Fibroblast of mammary gland (primary cell): ENCODE measurements at regions not wholly inside any gene's neighbourhood (a gene's known extent, or its start where the extent isn't known, plus 50 kb on each side); places are given as distances from the start of the nearest gene placed in this dataset.

Experiments used
- DNase-seq: peaks from one replicate; pipeline ENCODE4 v3.0.0-alpha.2; 2010; ENCODE audit warnings: low read depth
- H3K4me3 ChIP-seq: 2 replicates; pipeline ENCODE4 v1.5.1; 2011; ENCODE audit warnings: low read depth, mild to moderate bottlenecking, low read length, moderate library complexity; ENCODE audit not compliant: control insufficient read depth
- TF ChIP-seq, protein P1 (sequence below): conservative IDR thresholded peaks from 2 replicates; pipeline ENCODE4 v1.5.1; 2011; ENCODE audit warnings: low read depth, low read length, inconsistent platforms; ENCODE audit not compliant: control insufficient read depth, insufficient read depth

DNA sequence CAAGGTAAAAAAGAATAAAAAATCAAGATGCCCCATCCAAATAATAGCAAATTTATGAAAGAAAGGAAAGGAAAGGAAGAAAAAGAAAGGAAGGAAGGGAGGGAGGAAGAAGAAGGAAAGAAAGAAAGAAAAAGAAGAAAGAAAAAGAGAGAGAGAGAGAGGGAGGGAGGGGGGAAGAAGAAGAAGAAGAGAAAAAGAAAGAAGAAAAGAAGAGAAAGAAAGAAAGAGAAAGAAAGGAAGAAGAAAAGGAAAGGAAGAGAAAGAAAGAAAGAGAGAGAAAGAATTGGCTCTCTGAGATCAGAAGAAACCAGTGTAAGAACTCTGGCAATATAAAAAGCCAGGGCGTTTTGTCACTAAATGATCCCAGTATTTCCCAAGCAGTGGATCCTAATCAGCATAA is 401.7 kb downstream of the EPHA7 start:
- TF ChIP-seq, protein P1, sequence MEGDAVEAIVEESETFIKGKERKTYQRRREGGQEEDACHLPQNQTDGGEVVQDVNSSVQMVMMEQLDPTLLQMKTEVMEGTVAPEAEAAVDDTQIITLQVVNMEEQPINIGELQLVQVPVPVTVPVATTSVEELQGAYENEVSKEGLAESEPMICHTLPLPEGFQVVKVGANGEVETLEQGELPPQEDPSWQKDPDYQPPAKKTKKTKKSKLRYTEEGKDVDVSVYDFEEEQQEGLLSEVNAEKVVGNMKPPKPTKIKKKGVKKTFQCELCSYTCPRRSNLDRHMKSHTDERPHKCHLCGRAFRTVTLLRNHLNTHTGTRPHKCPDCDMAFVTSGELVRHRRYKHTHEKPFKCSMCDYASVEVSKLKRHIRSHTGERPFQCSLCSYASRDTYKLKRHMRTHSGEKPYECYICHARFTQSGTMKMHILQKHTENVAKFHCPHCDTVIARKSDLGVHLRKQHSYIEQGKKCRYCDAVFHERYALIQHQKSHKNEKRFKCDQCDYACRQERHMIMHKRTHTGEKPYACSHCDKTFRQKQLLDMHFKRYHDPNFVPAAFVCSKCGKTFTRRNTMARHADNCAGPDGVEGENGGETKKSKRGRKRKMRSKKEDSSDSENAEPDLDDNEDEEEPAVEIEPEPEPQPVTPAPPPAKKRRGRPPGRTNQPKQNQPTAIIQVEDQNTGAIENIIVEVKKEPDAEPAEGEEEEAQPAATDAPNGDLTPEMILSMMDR, result no peak
- no peak overlapping the region for H3K4me3 ChIP-seq

DNA sequence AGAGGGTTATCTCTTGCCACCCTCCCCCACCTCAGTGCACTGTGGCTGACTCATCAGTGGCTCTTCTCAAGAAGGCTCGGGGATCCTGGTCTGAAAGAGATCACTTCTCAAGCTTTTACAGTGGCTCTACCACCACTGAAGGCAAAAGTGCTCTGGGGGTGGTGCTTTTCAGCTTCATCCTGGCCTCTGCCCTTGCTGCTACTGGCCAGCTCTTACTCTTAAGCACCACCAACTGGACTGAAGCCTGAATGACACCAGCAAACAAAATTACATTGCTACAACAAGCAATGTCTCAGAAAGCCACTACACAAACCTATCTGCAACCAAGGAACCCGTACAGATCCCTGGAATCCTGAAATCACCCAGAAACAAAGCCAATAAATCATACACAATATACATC is 402.1 kb downstream of the EPHA7 start:
- DNase-seq, result no peak
- no peak overlapping the region for H3K4me3 ChIP-seq
- TF ChIP-seq, protein P1, result no peak

More for the DNA sequence above, 401.7 kb downstream of the EPHA7 start:
- no peak for DNase-seq

DNA sequence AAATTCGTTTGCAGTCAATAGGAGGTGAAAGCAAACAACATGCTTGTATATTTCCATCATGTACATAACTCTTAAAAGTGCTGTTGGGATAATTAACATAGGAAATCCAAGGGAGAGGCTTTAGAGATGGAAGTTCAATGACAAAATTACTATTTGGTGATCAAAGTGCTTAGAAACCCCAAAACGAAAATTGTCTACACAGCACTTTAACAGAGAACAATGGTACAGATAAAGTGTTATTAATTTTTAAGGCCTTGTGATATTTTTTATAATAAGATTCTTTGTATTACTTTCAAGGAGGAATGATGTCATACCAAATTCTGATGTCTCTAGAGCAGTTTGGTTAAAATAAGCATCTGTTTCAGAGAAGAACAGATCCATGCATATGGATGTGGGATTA is 406.3 kb downstream of the EPHA7 start:
- TF ChIP-seq, protein P1, result no peak
- H3K4me3 ChIP-seq, result no peak overlapping the region

DNA sequence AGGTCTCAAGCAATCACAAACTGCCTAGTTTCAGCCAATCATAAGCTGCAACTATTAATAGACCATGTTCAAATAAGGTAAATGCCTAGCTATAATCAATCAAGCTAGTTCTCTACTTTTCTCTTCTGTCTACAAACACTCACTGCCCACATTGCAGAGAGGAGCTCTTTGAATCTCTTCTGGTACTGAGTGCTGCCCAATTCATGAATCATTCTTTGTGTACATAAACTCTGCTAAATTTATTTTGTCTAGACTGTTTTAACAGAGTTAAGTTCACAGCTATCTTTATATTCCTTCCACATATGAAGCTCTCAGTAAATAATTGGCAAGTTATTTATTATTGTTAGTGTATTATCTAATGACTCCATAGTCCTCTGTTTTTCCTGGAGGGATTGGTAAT is 411.0 kb downstream of the EPHA7 start:
- no peak for DNase-seq
- no peak overlapping the region for H3K4me3 ChIP-seq
- TF ChIP-seq, protein P1, result no peak

More for the DNA sequence above, 406.3 kb downstream of the EPHA7 start:
- DNase-seq, result no peak

DNA sequence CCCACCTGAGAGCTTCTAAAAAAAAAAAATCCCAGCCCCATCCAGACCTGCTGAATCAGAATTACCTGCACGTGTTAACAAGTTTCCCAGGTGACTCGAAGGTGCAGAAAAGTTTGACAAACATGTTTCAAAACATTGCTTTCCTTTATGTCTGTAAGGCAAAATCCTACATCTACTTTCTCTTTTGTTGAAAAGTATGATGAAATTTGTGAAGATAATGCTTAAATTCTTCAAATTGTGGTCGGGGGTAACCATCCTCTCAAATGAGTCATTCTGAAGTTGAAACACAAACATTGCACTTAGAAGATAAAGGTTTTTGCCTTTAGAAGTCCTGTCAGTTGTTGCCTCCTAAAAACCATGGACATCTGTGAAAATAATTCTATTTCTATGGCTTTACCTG is 429.7 kb downstream of the EPHA7 start:
- DNase-seq, result no peak
- H3K4me3 ChIP-seq, result no peak overlapping the region
- TF ChIP-seq, protein P1, result no peak

DNA sequence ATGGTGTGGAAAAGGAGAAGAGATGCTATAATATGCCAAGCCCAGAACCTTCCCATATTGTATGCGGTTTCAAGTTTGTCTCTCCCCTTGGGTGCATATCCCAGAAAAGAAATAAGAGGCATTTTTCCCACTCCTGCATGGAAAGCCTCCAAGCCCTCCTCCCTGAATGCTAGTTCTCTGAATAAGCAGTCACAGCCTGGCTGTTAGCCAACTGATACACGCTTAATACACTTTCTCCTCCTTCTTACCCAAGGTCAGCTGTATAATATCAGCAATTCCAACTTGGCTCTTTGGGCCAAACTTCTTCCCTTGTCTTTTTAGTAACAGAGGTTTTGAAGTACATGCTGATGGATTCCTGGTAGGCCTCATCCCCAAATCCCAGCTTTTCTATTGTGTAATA is 440.1 kb downstream of the EPHA7 start:
- no peak overlapping the region for H3K4me3 ChIP-seq
- DNase-seq, result no peak
- TF ChIP-seq, protein P1, result no peak

DNA sequence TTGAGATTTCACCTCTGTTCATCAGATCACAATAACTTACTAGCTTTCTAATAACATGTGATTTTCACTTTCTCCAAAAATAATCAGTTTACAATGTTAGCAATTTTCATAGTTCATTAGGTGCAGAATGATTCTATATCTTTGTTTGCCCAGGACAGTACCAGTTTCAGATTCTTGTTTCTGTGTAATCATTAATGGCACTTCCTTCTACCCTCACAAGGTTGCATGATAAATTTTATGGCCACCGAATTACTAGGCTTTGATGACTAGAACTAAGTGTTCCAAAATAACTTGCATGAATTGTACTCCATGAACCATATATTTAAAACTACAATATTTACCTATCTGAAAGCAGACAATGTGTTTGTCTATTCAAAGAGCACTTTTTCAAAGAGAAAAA is 442.3 kb downstream of the EPHA7 start:
- no peak overlapping the region for H3K4me3 ChIP-seq
- DNase-seq, result no peak
- TF ChIP-seq, protein P1, result no peak
